Frontal cortex (tissue), 3 donors: ENCODE measurements at regions not wholly inside any gene's neighbourhood (a gene's known extent, or its start where the extent isn't known, plus 50 kb on each side); places are given as distances from the start of the nearest gene placed in this dataset.
"Not testable (repeated sequence)": the region's sequence is repeated elsewhere in the genome, so short reads cannot be mapped to it uniquely, and the experiment has no call there.

Experiments used
- DNase-seq, 2 donors: peaks; one replicate each; pipeline ENCODE4 v3.0.0; 2012; ENCODE audit warnings: low spot score in 2 of 2
- FAIRE-seq: peaks from 2 replicates; lab custom pipeline; 2012; peaks lifted over from hg19 to GRCh38; lab: Jason Lieb, UNC
- donor health status: control.
- donor health status: control.
- donor health status: control.

- DNase-seq, result no peak
- no peak for FAIRE-seq
These were observed 643.8 kb downstream of the RFPL4B start for GRCh38 chr6:112990971-112991370.

DNA sequence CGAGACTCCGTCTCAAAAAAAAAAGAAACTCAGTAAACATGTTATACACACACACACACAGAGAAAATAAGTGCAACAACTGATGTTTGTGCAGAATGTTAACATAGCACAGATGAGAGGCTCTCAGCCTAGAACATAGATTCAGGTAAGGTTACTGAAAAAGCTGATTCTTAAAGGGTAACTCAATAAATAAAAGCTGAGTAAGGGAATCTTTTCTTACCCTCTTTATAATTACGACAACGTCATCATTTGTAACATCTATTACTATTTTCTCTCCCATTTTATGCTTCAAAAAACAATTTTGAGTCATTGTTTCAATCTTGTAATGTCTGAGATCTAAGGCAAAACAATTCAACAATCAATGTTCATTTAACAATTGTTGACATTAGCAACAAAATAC lies 644.8 kb downstream of the RFPL4B start:
- FAIRE-seq (no peak), DNase-seq (no peak)

- DNase-seq (no peak), FAIRE-seq (no peak)
These were observed 650.4 kb downstream of the RFPL4B start for GRCh38 chr6:112997421-112998085.

DNA sequence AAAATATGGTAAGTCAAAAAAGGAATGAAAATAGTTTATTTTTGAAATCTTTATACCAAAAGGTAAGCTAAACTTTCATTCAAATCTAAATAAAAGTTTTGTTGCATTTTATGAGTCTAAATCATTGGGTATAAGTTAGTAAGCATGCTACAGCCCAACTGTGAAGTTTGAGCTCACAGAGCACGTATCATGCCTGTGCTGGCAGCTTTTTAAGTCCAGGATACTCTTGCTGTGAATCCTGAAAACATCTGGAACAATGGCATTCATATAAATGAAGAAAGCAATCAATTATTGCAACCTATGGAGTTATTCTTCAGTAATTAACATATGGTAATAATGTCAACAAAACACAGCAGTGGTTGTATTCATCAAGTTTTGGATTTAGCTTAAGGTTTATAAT lies 656.9 kb downstream of the RFPL4B start:
- no peak for FAIRE-seq

GRCh38 chr6:113004470-113005270 lies 657.5 kb downstream of the RFPL4B start:
- no peak for FAIRE-seq
- DNase-seq, result no peak

More for the DNA sequence above, 656.9 kb downstream of the RFPL4B start:
- no peak for DNase-seq

GRCh38 chr6:113006494-113006893 lies 659.4 kb downstream of the RFPL4B start:
- no peak for FAIRE-seq
- DNase-seq, result no peak

GRCh38 chr6:113009682-113010081 lies 662.6 kb downstream of the RFPL4B start:
- FAIRE-seq (no peak), DNase-seq (no peak)

DNA sequence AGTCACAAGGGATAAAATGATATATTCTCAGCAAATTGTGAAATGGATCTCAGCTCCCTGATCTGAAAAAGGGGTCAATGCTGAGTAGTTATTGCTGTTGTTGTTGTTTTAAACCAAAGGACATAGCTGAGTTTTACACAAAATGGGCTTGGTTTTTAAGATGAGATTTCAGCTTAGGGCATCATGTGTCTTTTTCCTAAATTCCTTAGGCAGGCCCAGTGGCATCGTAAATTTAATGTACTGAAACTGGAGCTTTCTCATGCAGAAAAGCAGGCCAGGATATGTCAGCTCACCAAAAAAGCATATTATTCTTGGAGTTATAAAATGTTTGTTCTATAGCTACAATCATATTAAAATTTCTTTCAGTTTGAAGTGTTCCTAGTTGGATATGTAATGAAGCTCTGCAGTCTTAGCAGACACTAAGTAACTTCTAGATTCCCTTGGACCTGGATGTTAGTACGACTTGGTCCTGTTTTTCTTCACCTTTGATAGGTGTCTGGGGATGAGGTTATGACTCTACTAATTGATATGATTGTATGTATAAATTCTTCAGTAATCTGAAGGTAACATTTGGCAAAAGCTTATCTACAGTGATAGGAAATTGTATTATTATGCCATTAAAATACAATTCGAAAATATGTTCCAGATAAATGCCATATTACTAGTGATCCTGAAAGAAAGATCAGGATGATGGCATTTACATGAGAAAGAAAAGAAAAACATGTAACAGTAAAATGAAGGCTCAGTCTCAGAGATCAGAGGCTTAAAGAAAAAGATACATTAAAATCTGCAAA lies 663.3 kb downstream of the RFPL4B start:
- FAIRE-seq, result no peak

DNA sequence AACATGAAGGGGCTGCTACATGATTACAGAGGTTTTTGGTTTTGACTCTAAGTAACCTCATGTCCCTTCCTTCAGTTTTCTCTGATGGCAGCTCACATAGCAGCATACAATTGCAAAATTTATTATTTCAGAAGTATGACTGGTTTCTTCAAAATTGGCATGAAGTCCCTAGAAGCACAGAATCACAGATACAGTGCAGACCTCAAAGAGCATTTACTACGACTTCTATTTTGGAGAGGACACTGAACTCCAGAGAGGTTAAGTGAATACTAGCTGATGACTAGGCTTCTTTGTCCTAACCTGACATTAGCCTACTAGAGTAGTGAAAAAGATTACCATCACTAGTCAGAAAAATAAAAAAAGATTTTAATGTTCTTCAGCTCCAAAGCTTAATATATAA lies 664.3 kb downstream of the RFPL4B start:
- no peak for DNase-seq
- no peak for FAIRE-seq

More for the DNA sequence above, 663.3 kb downstream of the RFPL4B start:
- no peak for DNase-seq

DNA sequence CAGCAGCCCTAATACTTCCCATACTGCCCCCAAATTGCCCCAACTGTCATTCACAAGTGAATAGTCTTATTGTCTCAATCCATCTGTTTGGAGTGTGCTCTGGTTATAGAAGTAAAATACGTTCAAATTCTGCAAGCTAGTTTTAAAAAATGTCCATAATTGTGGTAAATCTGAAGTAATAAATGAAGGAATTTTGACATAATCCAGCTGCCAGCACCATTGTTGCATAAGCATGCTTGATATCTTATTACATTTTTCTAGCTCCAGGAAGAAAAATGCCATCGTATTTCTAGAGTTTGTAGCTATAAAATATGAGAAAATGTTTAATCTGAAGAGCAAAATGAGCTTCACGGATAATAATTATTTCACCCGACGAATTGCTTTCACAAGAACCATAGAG lies 664.7 kb downstream of the RFPL4B start:
- FAIRE-seq (no peak), DNase-seq (no peak)

GRCh38 chr6:113015249-113015648 lies 668.1 kb downstream of the RFPL4B start:
- FAIRE-seq (no peak), DNase-seq (no peak)

DNA sequence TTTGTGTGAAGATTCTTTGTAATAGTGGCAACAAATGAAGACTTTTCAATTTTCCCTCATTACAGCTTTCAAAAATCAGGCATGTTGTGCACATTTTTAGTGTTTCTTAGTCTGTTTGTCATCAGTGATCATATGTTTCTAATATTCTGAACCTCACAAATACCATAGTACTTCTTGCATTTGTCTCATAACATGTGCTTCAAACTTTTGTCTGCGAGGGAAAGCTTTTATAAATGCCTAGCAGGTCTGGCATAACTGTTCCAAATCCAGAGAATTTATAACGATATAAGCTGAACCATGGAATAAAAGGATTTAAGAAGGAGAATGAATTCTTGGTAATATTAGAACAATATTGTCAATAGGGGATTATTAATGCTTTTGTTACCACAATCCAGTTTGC lies 670.2 kb downstream of the RFPL4B start:
- DNase-seq (no peak), FAIRE-seq (no peak)

DNA sequence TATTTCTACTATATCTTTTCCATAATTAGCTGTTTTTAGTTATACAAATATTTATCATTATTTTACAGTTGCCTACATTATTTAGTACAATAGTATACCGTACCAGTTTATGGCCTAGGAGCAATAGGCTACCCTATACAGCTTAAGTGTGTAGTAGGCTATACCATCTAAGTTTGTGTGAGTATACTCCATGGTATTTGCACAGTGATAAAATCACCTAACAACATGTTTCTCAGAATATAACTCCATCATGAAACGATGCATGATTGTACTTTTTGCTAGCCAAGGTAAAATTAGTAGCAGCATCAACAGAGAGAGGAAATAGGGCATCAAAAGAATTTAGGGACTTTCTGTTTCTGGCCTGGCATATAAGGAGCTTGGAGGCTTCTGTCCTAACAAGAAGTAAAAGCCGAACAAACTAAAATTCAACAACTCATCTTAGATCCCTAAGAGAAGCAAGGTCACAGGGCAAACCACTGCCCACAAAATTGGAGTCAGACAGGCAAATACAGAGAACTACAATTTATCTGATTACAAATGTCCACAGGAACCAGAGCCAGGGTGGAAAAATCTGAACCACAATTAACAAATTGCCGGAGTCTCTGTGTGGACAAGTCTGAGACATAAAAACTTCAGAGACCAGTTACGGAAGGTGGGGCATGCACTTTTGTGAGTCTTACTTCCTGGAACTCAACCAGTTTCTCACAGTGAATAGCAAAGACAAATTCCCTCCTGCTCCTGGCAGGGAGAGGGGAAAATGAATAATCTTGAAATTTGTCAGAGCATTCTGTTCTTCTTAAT lies 671.4 kb downstream of the RFPL4B start:
- no peak for DNase-seq
- no peak for FAIRE-seq

DNA sequence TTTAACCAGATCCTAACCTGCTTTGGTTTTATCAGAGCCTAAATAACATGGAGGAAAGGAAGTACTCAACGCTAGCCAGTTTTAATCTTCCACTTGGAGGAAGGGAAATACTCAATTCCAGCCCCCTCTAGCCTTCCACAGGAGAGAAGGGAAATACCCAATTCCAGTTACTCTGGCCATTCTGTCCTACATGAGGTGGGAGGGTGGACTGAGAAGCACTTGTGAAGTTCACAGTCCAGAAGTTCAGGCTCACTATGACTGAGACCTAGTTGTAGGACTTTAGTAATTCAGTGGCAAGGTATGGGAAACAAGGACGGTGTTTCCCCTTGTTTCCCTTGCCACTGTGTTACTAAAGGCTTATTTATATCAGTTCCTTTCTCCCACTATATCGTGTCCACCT lies 672.0 kb downstream of the RFPL4B start:
- no peak for FAIRE-seq
- no peak for DNase-seq

GRCh38 chr6:113027780-113028179 lies 680.6 kb downstream of the RFPL4B start:
- FAIRE-seq (no peak), DNase-seq (no peak)

DNA sequence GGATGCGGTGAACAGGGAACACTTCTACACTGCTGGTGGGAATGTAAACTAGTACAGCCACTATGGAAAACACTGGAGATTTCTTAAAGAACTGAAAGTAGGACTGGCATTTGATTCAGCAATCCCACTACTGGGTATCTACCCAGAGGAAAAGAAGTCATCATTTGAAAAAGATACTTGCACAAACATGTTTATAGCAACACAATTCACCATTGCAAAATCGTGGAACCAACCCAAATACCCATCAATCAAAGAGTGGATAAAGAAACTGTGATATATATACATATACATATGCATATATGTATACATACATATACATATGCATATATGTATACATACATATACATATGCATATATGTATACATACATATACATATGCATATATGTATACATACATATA lies 682.0 kb downstream of the RFPL4B start:
- not testable (repeated sequence) for FAIRE-seq, DNase-seq

- FAIRE-seq, result no peak
- no peak for DNase-seq
These were observed 684.6 kb downstream of the RFPL4B start for GRCh38 chr6:113031591-113032238.

- FAIRE-seq (no peak), DNase-seq (no peak)
These were observed 691.9 kb downstream of the RFPL4B start for GRCh38 chr6:113039005-113039404.

DNA sequence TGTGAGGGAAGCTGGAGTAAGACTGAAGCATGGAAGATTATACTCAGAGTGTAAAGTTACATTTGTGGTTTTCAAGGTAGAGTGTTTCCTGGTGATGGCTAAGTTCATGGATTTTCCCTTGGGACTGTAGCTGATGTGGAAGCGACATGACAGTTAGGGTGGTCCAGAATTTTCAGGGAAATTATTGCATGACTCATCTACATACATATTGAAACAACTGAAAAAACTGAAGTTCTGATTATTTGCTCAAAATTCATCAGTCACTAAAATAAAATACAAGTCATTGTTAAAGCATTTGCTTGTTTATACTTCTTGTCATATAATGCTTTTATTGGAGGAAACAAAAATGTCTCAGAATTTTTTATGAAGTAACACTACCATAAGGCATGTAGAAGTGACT lies 700.0 kb downstream of the RFPL4B start:
- FAIRE-seq (no peak), DNase-seq (no peak)
